H1 (cell line): ENCODE measurements at regions not wholly inside any gene's neighbourhood (a gene's known extent, or its start where the extent isn't known, plus 50 kb on each side); places are given as distances from the start of the nearest gene placed in this dataset.

Source experiments
- E2F6 ChIP-seq: IDR thresholded peaks from 2 replicates; pipeline ENCODE4 v1.6.1; 2012; ENCODE audit warnings: inconsistent platforms

GRCh38 chr6:113458368-113459010 lies 398.7 kb upstream of the MARCKS start (continued):
- no peak for TF ChIP-seq E2F6
